Stimulated activated CD8-positive, alpha-beta memory T cell treated with anti-CD3 and anti-CD28 coated beads, Interleukin-2, amount 100 ng/mL, for 48 hours (primary cell): ENCODE measurements at regions not wholly inside any gene's neighbourhood (a gene's known extent, or its start where the extent isn't known, plus 50 kb on each side); places are given as distances from the start of the nearest gene placed in this dataset.

Experiments
- DNase-seq, 2 donors: peaks; one replicate each; pipeline ENCODE4 v3.0.0-alpha.2; 2020; ENCODE audit warnings: low read depth in 2 of 2

DNA sequence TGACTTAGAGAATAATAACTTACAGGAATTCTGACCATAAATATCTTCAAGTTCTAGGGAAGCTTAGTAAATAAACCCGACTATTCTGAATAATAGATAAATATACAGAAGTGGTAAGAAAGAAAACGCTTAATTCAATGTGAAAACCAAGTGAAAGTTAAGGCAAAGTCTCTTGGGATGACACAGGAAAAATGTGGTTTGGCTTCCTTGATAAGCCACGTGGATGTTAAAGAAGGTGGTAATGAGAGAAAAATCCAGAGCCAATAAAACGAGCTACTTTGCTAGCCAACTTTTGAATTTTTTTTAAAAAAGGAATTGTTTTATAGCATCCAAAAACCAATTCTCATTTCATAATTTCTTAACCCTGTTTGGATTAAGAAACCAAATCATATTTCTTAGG, 166.2 kb upstream of the VRK2 start:
- DNase-seq = no peak

- no peak for DNase-seq
Measured at GRCh38 chr2:57880967-57881366, 165.6 kb upstream of the VRK2 start.

GRCh38 chr2:57881998-57882888, 164.4 kb upstream of the VRK2 start:
- no peak for DNase-seq

DNA sequence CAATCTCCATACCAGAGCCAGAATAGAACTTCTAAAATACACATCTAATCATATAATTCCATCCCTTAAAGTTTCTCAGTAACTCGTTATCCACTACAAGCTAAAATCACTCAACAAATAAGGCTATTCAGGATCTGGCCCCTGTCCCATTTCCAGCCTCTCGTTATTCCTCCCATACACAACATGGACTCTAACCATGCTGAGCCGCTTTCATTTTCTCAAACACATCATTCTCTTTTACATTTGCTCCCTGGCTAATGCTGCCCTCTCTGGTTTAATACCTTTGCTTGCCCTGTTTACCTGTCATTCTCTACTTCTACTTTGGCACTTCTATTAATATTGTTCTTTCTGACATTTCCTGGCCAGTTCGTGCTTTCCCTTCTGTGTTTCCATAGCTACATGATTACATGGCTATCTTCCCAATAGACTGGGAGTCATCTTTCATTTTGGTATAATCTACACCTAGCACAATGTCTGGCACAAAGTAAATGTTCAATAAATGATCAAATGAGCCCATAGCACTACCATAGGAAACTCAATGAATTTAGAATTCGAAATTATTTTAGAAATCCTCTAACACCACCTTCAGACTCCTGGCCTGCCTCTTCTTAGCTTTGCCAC, 163.6 kb upstream of the VRK2 start:
- no peak for DNase-seq

- DNase-seq = no peak
Measured at GRCh38 chr2:57884281-57884680, 162.3 kb upstream of the VRK2 start.

GRCh38 chr2:57885742-57886141, 160.9 kb upstream of the VRK2 start:
- no peak for DNase-seq

DNA sequence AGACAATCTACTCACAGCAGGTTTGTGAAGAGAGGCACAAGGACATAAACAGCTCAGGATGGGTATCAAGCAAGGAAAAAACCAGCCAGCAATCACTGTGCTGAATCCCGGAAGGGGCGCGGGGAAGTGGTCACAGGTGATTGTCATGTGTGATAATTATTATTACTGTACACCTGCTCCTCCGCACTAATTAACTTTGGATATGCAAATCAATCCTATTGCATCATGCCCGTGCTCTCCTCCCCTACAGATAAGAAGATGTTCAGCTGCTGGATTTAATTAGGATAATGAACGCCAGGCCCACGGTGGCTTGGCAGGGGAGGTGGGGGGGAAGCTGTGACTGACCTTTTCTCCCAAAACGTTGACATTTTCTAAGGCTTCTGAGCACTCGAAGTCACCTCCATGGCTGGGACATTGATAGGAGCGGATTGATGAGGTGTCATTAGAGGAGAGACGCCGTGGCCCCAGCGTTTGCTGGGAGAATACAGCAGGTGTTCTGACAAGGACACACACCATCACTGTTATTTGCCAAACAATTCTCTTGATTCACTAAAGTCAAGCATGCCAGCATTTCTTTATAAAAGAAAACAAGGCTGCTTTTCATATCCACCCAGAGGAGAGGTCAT, 160.3 kb upstream of the VRK2 start:
- DNase-seq = no peak

GRCh38 chr2:57888463-57888862, 158.1 kb upstream of the VRK2 start:
- no peak for DNase-seq

- no peak for DNase-seq
Measured at GRCh38 chr2:57890464-57890863, 156.1 kb upstream of the VRK2 start.

- DNase-seq = no peak
Measured at GRCh38 chr2:57891086-57891712, 155.4 kb upstream of the VRK2 start.

DNA sequence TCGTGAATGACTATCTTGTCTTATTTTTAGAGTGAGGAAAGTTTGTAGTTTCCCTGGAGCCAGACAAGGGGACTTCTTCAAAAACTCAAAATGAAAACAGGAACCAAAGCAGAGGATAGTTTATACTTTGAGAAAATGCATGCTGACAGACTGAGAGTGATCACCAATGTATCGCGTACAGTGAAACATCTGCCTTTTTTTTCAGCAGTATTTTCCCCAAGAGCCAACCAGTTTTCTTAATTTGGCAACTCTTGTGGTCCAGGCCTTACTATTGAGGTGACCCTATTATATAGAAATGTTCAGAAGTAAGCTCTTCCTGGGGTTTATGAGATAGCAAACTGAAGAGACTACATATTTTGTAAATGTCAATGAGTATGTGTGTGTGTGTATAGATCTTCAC, 153.7 kb upstream of the VRK2 start:
- DNase-seq = no peak

- no peak for DNase-seq
Measured at GRCh38 chr2:57893347-57893746, 153.3 kb upstream of the VRK2 start.

- DNase-seq = no peak
Measured at GRCh38 chr2:57893786-57894185, 152.8 kb upstream of the VRK2 start.

GRCh38 chr2:57894381-57894780, 152.2 kb upstream of the VRK2 start:
- DNase-seq = no peak

- no peak for DNase-seq
Measured at GRCh38 chr2:57897920-57898319, 148.7 kb upstream of the VRK2 start.

DNA sequence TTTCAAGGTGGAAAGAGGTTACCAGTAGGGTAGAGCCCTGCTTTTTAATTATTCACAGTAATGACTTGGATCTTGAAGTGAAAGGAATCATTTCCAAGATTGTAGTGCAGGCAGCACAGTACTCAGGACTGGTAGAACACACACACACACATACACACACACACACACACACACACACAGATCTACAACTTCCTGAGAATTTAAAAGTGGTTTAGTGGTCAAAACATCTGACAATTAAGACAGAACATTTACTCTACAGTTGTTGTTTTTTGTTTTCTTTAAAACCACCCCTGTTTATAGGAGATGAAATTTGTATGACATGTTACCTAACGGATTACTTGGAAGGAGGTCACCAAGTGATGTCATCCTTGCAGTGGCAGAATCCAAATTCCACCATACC, 146.7 kb upstream of the VRK2 start:
- no peak for DNase-seq

DNA sequence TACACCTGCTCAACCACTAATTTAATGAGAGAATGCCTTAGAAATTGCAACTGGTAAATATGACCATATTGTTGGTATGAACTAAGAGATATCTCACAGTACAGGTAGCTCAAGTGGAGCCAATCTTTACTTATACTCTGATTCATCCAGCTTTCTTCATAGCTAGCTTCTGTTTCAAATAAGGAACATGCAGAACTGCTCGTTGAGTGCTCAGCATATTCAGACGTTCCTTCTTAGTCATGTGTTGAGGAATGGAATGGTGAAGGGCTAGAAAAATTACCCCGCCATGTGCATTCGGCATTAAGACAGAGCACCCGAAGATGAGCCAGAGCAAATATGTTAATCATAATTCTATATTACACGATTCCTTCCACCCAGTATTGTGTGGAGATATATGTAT, 144.0 kb upstream of the VRK2 start:
- DNase-seq = no peak

DNA sequence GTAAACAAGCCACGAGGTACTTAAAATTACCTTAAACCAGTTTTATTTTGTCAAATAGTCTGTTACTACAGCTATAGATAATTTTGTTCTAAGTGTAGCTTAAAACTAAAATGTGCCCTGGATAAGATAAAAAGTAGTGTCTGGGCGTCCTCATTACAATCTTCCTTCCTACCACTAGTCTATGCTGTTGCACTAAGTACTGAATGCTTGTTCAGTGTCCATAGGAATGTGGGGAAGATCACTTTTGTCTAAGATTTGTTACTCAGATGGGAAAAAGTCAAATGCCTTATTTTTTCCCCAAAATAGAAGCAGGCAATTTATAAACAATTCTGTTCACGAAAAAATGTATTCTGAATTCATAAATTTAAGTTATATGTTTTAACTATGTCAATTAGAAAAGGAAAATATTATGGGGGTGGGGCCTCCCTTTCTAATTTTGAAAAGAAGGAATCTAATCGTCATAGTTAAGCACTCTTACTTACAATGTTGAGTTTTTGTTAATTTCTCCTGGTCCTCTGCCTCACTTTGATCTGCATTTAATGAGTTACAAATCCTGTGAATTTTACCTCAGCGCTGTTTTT, 140.4 kb upstream of the VRK2 start:
- no peak for DNase-seq

GRCh38 chr2:57907411-57907810, 139.2 kb upstream of the VRK2 start:
- DNase-seq = no peak

- no peak for DNase-seq
Measured at GRCh38 chr2:57908736-57909161, 137.9 kb upstream of the VRK2 start.

- DNase-seq = no peak
Measured at GRCh38 chr2:57918126-57918525, 128.5 kb upstream of the VRK2 start.

DNA sequence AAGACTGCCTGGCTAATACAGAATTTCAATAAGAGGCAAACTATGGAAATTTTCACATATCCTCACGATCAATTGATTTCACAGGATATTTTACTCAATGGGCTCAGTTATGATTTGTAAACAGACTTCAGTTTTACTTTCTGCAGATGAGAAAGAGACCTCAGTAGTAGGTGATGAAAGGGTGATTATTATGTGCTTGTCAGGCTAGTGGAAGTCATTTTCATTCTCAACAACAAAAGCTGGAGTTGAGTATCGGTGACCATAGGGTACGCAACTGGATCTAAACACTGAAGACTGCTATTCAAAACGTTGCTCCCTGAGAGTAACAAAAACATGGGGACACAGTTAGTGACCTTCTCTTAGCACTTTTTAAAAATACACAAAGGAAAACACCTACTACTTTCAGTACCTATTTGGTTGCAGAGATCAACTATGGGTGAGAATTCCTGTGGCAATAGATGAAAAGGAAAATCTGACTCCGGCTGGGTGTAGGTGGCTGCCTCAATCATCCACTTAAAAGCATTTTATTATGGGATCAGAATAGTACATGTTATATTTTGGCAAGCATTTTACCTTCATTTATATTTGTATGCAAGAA, 126.2 kb upstream of the VRK2 start:
- DNase-seq = no peak
